A549 (cell line): ENCODE measurements at regions not wholly inside any gene's neighbourhood (a gene's known extent, or its start where the extent isn't known, plus 50 kb on each side); places are given as distances from the start of the nearest gene placed in this dataset.

Source experiments
- ATAC-seq, 2 experiments: fragments of 200-7000 bp in 1 of 2; fragments of >200 bp in 1 of 2; cut with Nextera tagmentation in 1 of 2; cut with Tn5 transposase in 1 of 2; 3 replicates each; pipeline versions ENCODE4 v1.8.0 to v1.9.1; 2018 to 2020; ENCODE audit warnings: mild to moderate bottlenecking in 1 of 2, moderate library complexity in 1 of 2
- CTCF ChIA-PET: fragments of 300-600 bp; sonication (Branson Sonifier 250); formaldehyde crosslinking; extraction: SDS; loops from one replicate; lab custom pipeline; 2021; ENCODE audit warnings: antibody characterized with exemption, inconsistent platforms; lab: Yijun Ruan, JAX
- POLR2A ChIA-PET: fragments of 350-600 bp; formaldehyde crosslinking; extraction: SDS; loops from one replicate; lab custom pipeline; 2021; ENCODE audit warnings: antibody characterized with exemption, inconsistent platforms; lab: Yijun Ruan, JAX
- DNase-seq, 2 experiments: peaks; one replicate each; pipeline versions ENCODE4 v3.0.0 to v3.0.0-alpha.2; 2011 to 2016; ENCODE audit warnings: low read depth in 1 of 2, low spot score in 1 of 2
- FAIRE-seq: peaks from 2 replicates; lab custom pipeline; 2011; peaks lifted over from hg19 to GRCh38; lab: Jason Lieb, UNC
- H3K27ac ChIP-seq, 2 experiments: fragments of >200 bp; sonication (Bioruptor Twin); formaldehyde crosslinking; 3 replicates each; pipeline ENCODE4 v1.5.1; 2016 to 2017
- H3K4me1 ChIP-seq: fragments of >200 bp; sonication (Bioruptor Twin); formaldehyde crosslinking; 3 replicates; pipeline ENCODE4 v1.6.1; 2016
- H3K4me2 ChIP-seq: fragments of >200 bp; sonication (Bioruptor Twin); formaldehyde crosslinking; 3 replicates; pipeline ENCODE4 v1.6.1; 2016
- H3K4me3 ChIP-seq: fragments of >200 bp; sonication (Bioruptor Twin); formaldehyde crosslinking; 3 replicates; pipeline ENCODE4 v1.5.1; 2016
- H3K9me3 ChIP-seq: fragments of >200 bp; sonication (Bioruptor Twin); formaldehyde crosslinking; 3 replicates; pipeline ENCODE4 v1.6.1; 2016
- BCL3 ChIP-seq: fragments of >200 bp; sonication (Bioruptor Twin); formaldehyde crosslinking; IDR thresholded peaks from 3 replicates; pipeline ENCODE4 v1.6.1; 2016
- CBX2 ChIP-seq: fragments of 200-600 bp; sonication (generic); IDR thresholded peaks from 2 replicates; pipeline ENCODE4 v1.6.1; 2016; ENCODE audit warnings: low read depth, mild to moderate bottlenecking, borderline replicate concordance
- CBX8 ChIP-seq: fragments of 200-600 bp; sonication (generic); IDR thresholded peaks from 2 replicates; pipeline ENCODE4 v1.6.1; 2016
- CHD4 ChIP-seq: fragments of 200-600 bp; sonication (generic); IDR thresholded peaks from 2 replicates; pipeline ENCODE4 v1.6.1; 2016; ENCODE audit warnings: antibody characterized with exemption, mild to moderate bottlenecking, borderline replicate concordance
- CTCF ChIP-seq: fragments of >200 bp; sonication (Bioruptor Twin); formaldehyde crosslinking; IDR thresholded peaks from 3 replicates; pipeline ENCODE4 v1.5.1; 2016
- E2F6 ChIP-seq: IDR thresholded peaks from 2 replicates; pipeline ENCODE4 v1.6.1; 2012; ENCODE audit warnings: low read depth, borderline replicate concordance
- EHF ChIP-seq: fragments of 250-450 bp; sonication (Bioruptor Pico); IDR thresholded peaks from 2 replicates; pipeline ENCODE4 v1.5.0; 2020; ENCODE audit warnings: mild to moderate bottlenecking
- ELK1 ChIP-seq: fragments of 150-350 bp; IDR thresholded peaks from 2 replicates; pipeline ENCODE4 v1.6.1; 2014; ENCODE audit warnings: low read depth, mild to moderate bottlenecking, low read length
- FOSB ChIP-seq: fragments of 250-450 bp; sonication (Bioruptor Pico); IDR thresholded peaks from 2 replicates; pipeline ENCODE4 v1.5.0; 2020; ENCODE audit warnings: mild to moderate bottlenecking, moderate library complexity
- HOXB5 ChIP-seq: fragments of 250-450 bp; sonication (Bioruptor Pico); IDR thresholded peaks from 2 replicates; pipeline ENCODE4 v1.5.0; 2020; ENCODE audit warnings: mild to moderate bottlenecking, moderate library complexity
- MAFK ChIP-seq: fragments of 450-650 bp; IDR thresholded peaks from 2 replicates; pipeline ENCODE4 v1.6.1; 2014; ENCODE audit not compliant: partially characterized antibody
- MYC ChIP-seq: IDR thresholded peaks from 2 replicates; pipeline ENCODE4 v1.6.1; 2012; ENCODE audit warnings: mild to moderate bottlenecking, inconsistent platforms, low read length, improper control_type of control experiment, borderline replicate concordance
- NPAS2 ChIP-seq: fragments of 250-450 bp; sonication (Bioruptor Pico); IDR thresholded peaks from 2 replicates; pipeline ENCODE4 v1.8.0; 2022; ENCODE audit warnings: mild to moderate bottlenecking, moderate library complexity, borderline replicate concordance
- POLR2AphosphoS2 ChIP-seq: conservative IDR thresholded peaks from 2 replicates; pipeline ENCODE4 v1.6.1; 2012; ENCODE audit warnings: low read length, improper control_type of control experiment, inconsistent platforms
- RARB ChIP-seq: fragments of 250-450 bp; sonication (Bioruptor Pico); IDR thresholded peaks from 2 replicates; pipeline ENCODE4 v1.8.0; 2021; ENCODE audit warnings: mild to moderate bottlenecking, moderate library complexity
- REST ChIP-seq: fragments of 200-600 bp; sonication (generic); IDR thresholded peaks from 2 replicates; pipeline ENCODE4 v1.6.1; 2016; ENCODE audit warnings: antibody characterized with exemption, mild to moderate bottlenecking, moderate library complexity
- RNF2 ChIP-seq: fragments of 200-600 bp; sonication (generic); IDR thresholded peaks from 2 replicates; pipeline ENCODE4 v1.6.1; 2016; ENCODE audit warnings: low read depth, mild to moderate bottlenecking, antibody characterized with exemption, moderate library complexity, borderline replicate concordance
- TP53 ChIP-seq: fragments of 250-450 bp; sonication (Bioruptor Pico); IDR thresholded peaks from 2 replicates; pipeline ENCODE4 v1.5.0; 2021; ENCODE audit warnings: mild to moderate bottlenecking, moderate library complexity
- USF2 ChIP-seq: fragments of 450-650 bp; IDR thresholded peaks from 2 replicates; pipeline ENCODE4 v1.6.1; 2014; ENCODE audit warnings: antibody characterized with exemption
- ZC3H11A ChIP-seq: fragments of 450-650 bp; IDR thresholded peaks from 2 replicates; pipeline ENCODE4 v1.6.1; 2014; ENCODE audit warnings: antibody characterized with exemption, mild to moderate bottlenecking
- ZFP36 ChIP-seq: fragments of 450-650 bp; IDR thresholded peaks from 2 replicates; pipeline ENCODE4 v1.6.1; 2014; ENCODE audit warnings: borderline replicate concordance; ENCODE audit not compliant: partially characterized antibody
- WGBS: methylation state at CpG from one replicate; pipeline ENCODE4 v1.1.6; 2017; ENCODE audit errors: missing lambda C conversion rate; 5-methylcytosine and 5-hydroxymethylcytosine counted together

GRCh38 chr2:61720911-61721310 lies 132.9 kb downstream of the FAM161A start (continued):
- TF ChIP-seq RNF2 (no peak), HOXB5 (CRISPR knock-in tag) (no peak), CBX8 (no peak), CTCF (no peak)

GRCh38 chr2:61718965-61719364 lies 134.9 kb downstream of the FAM161A start:
- Histone ChIP-seq H3K4me3 (no peak overlapping the region), H3K27ac (no peak overlapping the region), H3K4me1 (no peaks in the 10 kb centered on the region), H3K4me2 (no peak overlapping the region), H3K9me3 (no peaks in the 10 kb centered on the region)
- no peak for FAIRE-seq
- no peak for DNase-seq
- no peak for TF ChIP-seq HOXB5 (CRISPR knock-in tag)
- no peak for TF ChIP-seq BCL3
- TF ChIP-seq ZFP36 = no peak
- no peak for TF ChIP-seq POLR2AphosphoS2
- no peak for TF ChIP-seq MAFK
- no peak for TF ChIP-seq ZC3H11A
- TF ChIP-seq NPAS2 (CRISPR knock-in tag) = no peak
- no peak for TF ChIP-seq EHF
- no peak for TF ChIP-seq CBX2
- TF ChIP-seq TP53 (CRISPR knock-in tag) = no peak
- no peak for TF ChIP-seq MYC
- no peak for TF ChIP-seq CBX8
- no peak for TF ChIP-seq ELK1
- no peak for TF ChIP-seq RARB (CRISPR knock-in tag)
- TF ChIP-seq REST = no peak
- no peak for TF ChIP-seq USF2
- no peak for TF ChIP-seq E2F6
- TF ChIP-seq FOSB (CRISPR knock-in tag) = no peak
- TF ChIP-seq CTCF = no peak
- no peak for TF ChIP-seq CHD4
- CTCF ChIA-PET = interaction anchor here (0.5 to 1.0 kb wide), 3 partner anchors 45 to 404 kb away, joined by 3 to 5 read pairs (median 3); no protein-coding TSS in a partner anchor
- no peak for ATAC-seq
- 75% methylated on average over 5 of the region's 5 CpGs for WGBS
- POLR2A ChIA-PET = no interaction called here
